Suprapubic skin (tissue), 4 donors: ENCODE measurements at regions not wholly inside any gene's neighbourhood (a gene's known extent, or its start where the extent isn't known, plus 50 kb on each side); places are given as distances from the start of the nearest gene placed in this dataset.

Experiments used
- EP300 ChIP-seq: sonication (generic); formaldehyde crosslinking; IDR thresholded peaks from one replicate; pipeline ENCODE4 v1.6.1; 2017; ENCODE audit warnings: antibody characterized with exemption
- POLR2AphosphoS5 ChIP-seq, 3 donors: sonication (generic); formaldehyde crosslinking; IDR thresholded peaks; one replicate each; pipeline ENCODE4 v1.6.1; 2017; ENCODE audit warnings: antibody characterized with exemption in 3 of 3
- TF ChIP-seq, protein P1 (sequence below), 2 donors: fragments of 200-600 bp in 1 of 2; fragments of 450-650 bp in 1 of 2; sonication (generic) in 1 of 2; IDR thresholded peaks; one replicate each; pipeline ENCODE4 v1.5.1; 2016 to 2019; ENCODE audit warnings: antibody characterized with exemption in 2 of 2, mild to moderate bottlenecking in 1 of 2, moderate library complexity in 1 of 2

DNA sequence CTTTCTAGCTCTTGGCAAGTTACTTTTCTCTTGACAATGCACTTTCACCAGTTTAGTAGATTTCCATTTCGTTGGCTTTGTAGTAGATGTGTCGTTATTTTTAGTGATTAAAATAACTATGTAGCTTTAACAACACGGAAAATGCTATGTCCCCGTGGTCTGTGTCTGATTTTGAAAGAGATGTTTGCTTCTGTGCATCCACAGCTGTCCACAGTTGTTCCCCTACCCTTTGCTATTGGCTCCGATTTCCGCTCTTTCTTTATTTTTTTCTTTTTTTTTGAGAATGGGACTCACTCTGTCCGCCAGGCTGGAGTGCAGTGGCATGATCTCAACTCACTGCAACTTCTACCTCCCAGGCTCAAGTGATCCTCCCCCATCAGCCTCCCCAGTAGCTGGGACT, 533.9 kb downstream of the IRX1 start:
- TF ChIP-seq, protein P1, sequence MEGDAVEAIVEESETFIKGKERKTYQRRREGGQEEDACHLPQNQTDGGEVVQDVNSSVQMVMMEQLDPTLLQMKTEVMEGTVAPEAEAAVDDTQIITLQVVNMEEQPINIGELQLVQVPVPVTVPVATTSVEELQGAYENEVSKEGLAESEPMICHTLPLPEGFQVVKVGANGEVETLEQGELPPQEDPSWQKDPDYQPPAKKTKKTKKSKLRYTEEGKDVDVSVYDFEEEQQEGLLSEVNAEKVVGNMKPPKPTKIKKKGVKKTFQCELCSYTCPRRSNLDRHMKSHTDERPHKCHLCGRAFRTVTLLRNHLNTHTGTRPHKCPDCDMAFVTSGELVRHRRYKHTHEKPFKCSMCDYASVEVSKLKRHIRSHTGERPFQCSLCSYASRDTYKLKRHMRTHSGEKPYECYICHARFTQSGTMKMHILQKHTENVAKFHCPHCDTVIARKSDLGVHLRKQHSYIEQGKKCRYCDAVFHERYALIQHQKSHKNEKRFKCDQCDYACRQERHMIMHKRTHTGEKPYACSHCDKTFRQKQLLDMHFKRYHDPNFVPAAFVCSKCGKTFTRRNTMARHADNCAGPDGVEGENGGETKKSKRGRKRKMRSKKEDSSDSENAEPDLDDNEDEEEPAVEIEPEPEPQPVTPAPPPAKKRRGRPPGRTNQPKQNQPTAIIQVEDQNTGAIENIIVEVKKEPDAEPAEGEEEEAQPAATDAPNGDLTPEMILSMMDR (IDR thresholded peaks at IDR 0.05) = no peak
- TF ChIP-seq POLR2AphosphoS5 (IDR thresholded peaks at IDR 0.05) = no peak
- no peak for TF ChIP-seq EP300
